A549 (cell line): ENCODE measurements at regions not wholly inside any gene's neighbourhood (a gene's known extent, or its start where the extent isn't known, plus 50 kb on each side); places are given as distances from the start of the nearest gene placed in this dataset.

ENCODE experiments used
- ATAC-seq, 2 experiments: fragments of 200-7000 bp in 1 of 2; fragments of >200 bp in 1 of 2; cut with Nextera tagmentation in 1 of 2; cut with Tn5 transposase in 1 of 2; 3 replicates each; pipeline versions ENCODE4 v1.8.0 to v1.9.1; 2018 to 2020; ENCODE audit warnings: mild to moderate bottlenecking in 1 of 2, moderate library complexity in 1 of 2
- CTCF ChIA-PET: fragments of 300-600 bp; sonication (Branson Sonifier 250); formaldehyde crosslinking; extraction: SDS; loops from one replicate; lab custom pipeline; 2021; ENCODE audit warnings: antibody characterized with exemption, inconsistent platforms; lab: Yijun Ruan, JAX
- POLR2A ChIA-PET: fragments of 350-600 bp; formaldehyde crosslinking; extraction: SDS; loops from one replicate; lab custom pipeline; 2021; ENCODE audit warnings: antibody characterized with exemption, inconsistent platforms; lab: Yijun Ruan, JAX
- DNase-seq, 2 experiments: peaks; one replicate each; pipeline versions ENCODE4 v3.0.0 to v3.0.0-alpha.2; 2011 to 2016; ENCODE audit warnings: low read depth in 1 of 2, low spot score in 1 of 2
- FAIRE-seq: peaks from 2 replicates; lab custom pipeline; 2011; peaks lifted over from hg19 to GRCh38; lab: Jason Lieb, UNC
- H3K27ac ChIP-seq, 2 experiments: fragments of >200 bp; sonication (Bioruptor Twin); formaldehyde crosslinking; 3 replicates each; pipeline ENCODE4 v1.5.1; 2016 to 2017
- H3K4me1 ChIP-seq: fragments of >200 bp; sonication (Bioruptor Twin); formaldehyde crosslinking; 3 replicates; pipeline ENCODE4 v1.6.1; 2016
- H3K4me2 ChIP-seq: fragments of >200 bp; sonication (Bioruptor Twin); formaldehyde crosslinking; 3 replicates; pipeline ENCODE4 v1.6.1; 2016
- H3K4me3 ChIP-seq: fragments of >200 bp; sonication (Bioruptor Twin); formaldehyde crosslinking; 3 replicates; pipeline ENCODE4 v1.5.1; 2016
- H3K9me3 ChIP-seq: fragments of >200 bp; sonication (Bioruptor Twin); formaldehyde crosslinking; 3 replicates; pipeline ENCODE4 v1.6.1; 2016
- BHLHE40 ChIP-seq: IDR thresholded peaks from 2 replicates; pipeline ENCODE4 v1.6.1; 2012; ENCODE audit warnings: low read depth, low read length, inconsistent platforms
- CBX2 ChIP-seq: fragments of 200-600 bp; sonication (generic); IDR thresholded peaks from 2 replicates; pipeline ENCODE4 v1.6.1; 2016; ENCODE audit warnings: low read depth, mild to moderate bottlenecking, borderline replicate concordance
- CHD4 ChIP-seq: fragments of 200-600 bp; sonication (generic); IDR thresholded peaks from 2 replicates; pipeline ENCODE4 v1.6.1; 2016; ENCODE audit warnings: antibody characterized with exemption, mild to moderate bottlenecking, borderline replicate concordance
- EHMT2 ChIP-seq: fragments of 200-600 bp; sonication (generic); IDR thresholded peaks from 2 replicates; pipeline ENCODE4 v1.6.1; 2016; ENCODE audit warnings: antibody characterized with exemption, low read depth, mild to moderate bottlenecking, moderate library complexity
- ESRRA ChIP-seq: fragments of 150-350 bp; IDR thresholded peaks from 2 replicates; pipeline ENCODE4 v1.6.1; 2014; ENCODE audit warnings: mild to moderate bottlenecking, low read length, borderline replicate concordance
- FOSL2 ChIP-seq, 2 experiments: fragments of 450-650 bp in 1 of 2; fragments of >200 bp in 1 of 2; sonication (Bioruptor Twin) in 1 of 2; formaldehyde crosslinking; IDR thresholded peaks; 2 replicates each; pipeline versions ENCODE4 v1.5.0 to v1.6.1; 2016 to 2020; ENCODE audit warnings: mild to moderate bottlenecking in 1 of 2, moderate library complexity in 1 of 2
- HDAC2 ChIP-seq: fragments of 200-600 bp; sonication (generic); IDR thresholded peaks from 2 replicates; pipeline ENCODE4 v1.6.1; 2016
- HOXA7 ChIP-seq: fragments of 250-450 bp; sonication (Bioruptor Pico); IDR thresholded peaks from 2 replicates; pipeline ENCODE4 v1.5.0; 2020; ENCODE audit warnings: mild to moderate bottlenecking, moderate library complexity
- KDM5A ChIP-seq: fragments of 200-600 bp; sonication (generic); IDR thresholded peaks from 2 replicates; pipeline ENCODE4 v1.6.1; 2016; ENCODE audit warnings: antibody characterized with exemption, mild to moderate bottlenecking
- NFE2L2 ChIP-seq: fragments of 150-350 bp; conservative IDR thresholded peaks from 2 replicates; pipeline ENCODE4 v1.6.1; 2014; ENCODE audit warnings: low read length
- NR3C1 ChIP-seq: fragments of >200 bp; sonication (Bioruptor Twin); formaldehyde crosslinking; IDR thresholded peaks from 3 replicates; pipeline ENCODE4 v1.6.1; 2017
- PHF8 ChIP-seq: fragments of 200-600 bp; sonication (generic); IDR thresholded peaks from 2 replicates; pipeline ENCODE4 v1.6.1; 2016; ENCODE audit warnings: low read depth, mild to moderate bottlenecking, antibody characterized with exemption, moderate library complexity, borderline replicate concordance
- POLR2A ChIP-seq: IDR thresholded peaks from 2 replicates; pipeline ENCODE4 v1.6.1; 2012; ENCODE audit warnings: mild to moderate bottlenecking, low read length
- RARB ChIP-seq: fragments of 250-450 bp; sonication (Bioruptor Pico); IDR thresholded peaks from 2 replicates; pipeline ENCODE4 v1.8.0; 2021; ENCODE audit warnings: mild to moderate bottlenecking, moderate library complexity
- RCOR1 ChIP-seq: fragments of 150-350 bp; IDR thresholded peaks from 2 replicates; pipeline ENCODE4 v1.6.1; 2014; ENCODE audit warnings: antibody characterized with exemption, low read length, low read depth
- SREBF2 ChIP-seq: fragments of 450-650 bp; IDR thresholded peaks from 2 replicates; pipeline ENCODE4 v1.6.1; 2014; ENCODE audit warnings: mild to moderate bottlenecking, moderate library complexity
- TP53 ChIP-seq: fragments of 250-450 bp; sonication (Bioruptor Pico); IDR thresholded peaks from 2 replicates; pipeline ENCODE4 v1.5.0; 2021; ENCODE audit warnings: mild to moderate bottlenecking, moderate library complexity
- WGBS: methylation state at CpG from one replicate; pipeline ENCODE4 v1.1.6; 2017; ENCODE audit errors: missing lambda C conversion rate; 5-methylcytosine and 5-hydroxymethylcytosine counted together
- TF ChIP-seq, protein P1 (sequence below): fragments of 250-450 bp; sonication (Bioruptor Pico); IDR thresholded peaks from 2 replicates; pipeline ENCODE4 v1.5.0; 2020; ENCODE audit warnings: low read depth, mild to moderate bottlenecking, moderate library complexity
- TF ChIP-seq, protein P2 (sequence below): fragments of >200 bp; sonication (Bioruptor Twin); formaldehyde crosslinking; IDR thresholded peaks from 3 replicates; pipeline ENCODE4 v1.6.1; 2016
- TF ChIP-seq, protein P3 (sequence below): fragments of 250-450 bp; sonication (Bioruptor Pico); IDR thresholded peaks from 2 replicates; pipeline ENCODE4 v1.5.0; 2021; ENCODE audit warnings: mild to moderate bottlenecking, moderate library complexity, borderline replicate concordance
- TF ChIP-seq, protein P4 (sequence below): fragments of 150-350 bp; IDR thresholded peaks from 2 replicates; pipeline ENCODE4 v1.6.1; 2014; ENCODE audit warnings: low read depth, mild to moderate bottlenecking, low read length
- TF ChIP-seq, protein P5 (sequence below): fragments of >200 bp; sonication (Bioruptor Twin); formaldehyde crosslinking; IDR thresholded peaks from 2 replicates; pipeline ENCODE4 v1.6.1; 2016

DNA sequence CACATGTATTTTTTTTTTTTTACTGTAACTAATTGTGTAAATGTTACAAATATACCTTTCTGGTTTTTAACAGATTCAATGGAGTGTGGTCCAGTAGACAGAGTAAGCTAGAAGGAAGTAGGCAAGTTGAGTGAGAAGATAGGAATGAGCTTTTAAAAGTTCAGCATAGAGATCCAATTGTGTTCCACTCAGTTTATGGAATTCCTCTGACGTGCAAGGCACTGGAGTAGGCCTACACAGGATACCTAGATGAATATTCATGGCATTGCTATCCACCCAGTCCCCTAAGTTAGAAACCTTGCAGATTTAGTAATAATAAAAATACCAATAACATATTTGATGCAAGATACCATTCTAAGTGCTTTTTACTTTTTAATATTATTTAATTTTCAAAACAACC, 225.6 kb upstream of the ARID2 start:
- ATAC-seq: no peak
- no peak overlapping the region for H3K4me2 ChIP-seq
- no peaks in the 10 kb centered on the region for H3K9me3 ChIP-seq
- 40% methylated on average over 1 of the region's 1 CpG for WGBS
- ChIA-PET POLR2A (no interaction called here), CTCF (no interaction called here)
- no peak overlapping the region for H3K27ac ChIP-seq
- H3K4me3 ChIP-seq: no peak overlapping the region
- DNase-seq: no peak
- TF ChIP-seq PHF8: no peak
- no peak for TF ChIP-seq CHD4
- no peak for TF ChIP-seq RCOR1
- TF ChIP-seq CBX2: no peak
- no peak for TF ChIP-seq KDM5A
- TF ChIP-seq, protein P1, sequence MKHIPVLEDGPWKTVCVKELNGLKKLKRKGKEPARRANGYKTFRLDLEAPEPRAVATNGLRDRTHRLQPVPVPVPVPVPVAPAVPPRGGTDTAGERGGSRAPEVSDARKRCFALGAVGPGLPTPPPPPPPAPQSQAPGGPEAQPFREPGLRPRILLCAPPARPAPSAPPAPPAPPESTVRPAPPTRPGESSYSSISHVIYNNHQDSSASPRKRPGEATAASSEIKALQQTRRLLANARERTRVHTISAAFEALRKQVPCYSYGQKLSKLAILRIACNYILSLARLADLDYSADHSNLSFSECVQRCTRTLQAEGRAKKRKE (CRISPR knock-in tag): no peak
- no peak for TF ChIP-seq TP53
- TF ChIP-seq, protein P2, sequence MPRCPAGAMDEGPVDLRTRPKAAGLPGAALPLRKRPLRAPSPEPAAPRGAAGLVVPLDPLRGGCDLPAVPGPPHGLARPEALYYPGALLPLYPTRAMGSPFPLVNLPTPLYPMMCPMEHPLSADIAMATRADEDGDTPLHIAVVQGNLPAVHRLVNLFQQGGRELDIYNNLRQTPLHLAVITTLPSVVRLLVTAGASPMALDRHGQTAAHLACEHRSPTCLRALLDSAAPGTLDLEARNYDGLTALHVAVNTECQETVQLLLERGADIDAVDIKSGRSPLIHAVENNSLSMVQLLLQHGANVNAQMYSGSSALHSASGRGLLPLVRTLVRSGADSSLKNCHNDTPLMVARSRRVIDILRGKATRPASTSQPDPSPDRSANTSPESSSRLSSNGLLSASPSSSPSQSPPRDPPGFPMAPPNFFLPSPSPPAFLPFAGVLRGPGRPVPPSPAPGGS: no peak
- TF ChIP-seq POLR2A: no peak
- no peak for TF ChIP-seq ESRRA
- no peak for TF ChIP-seq HDAC2
- TF ChIP-seq, protein P3, sequence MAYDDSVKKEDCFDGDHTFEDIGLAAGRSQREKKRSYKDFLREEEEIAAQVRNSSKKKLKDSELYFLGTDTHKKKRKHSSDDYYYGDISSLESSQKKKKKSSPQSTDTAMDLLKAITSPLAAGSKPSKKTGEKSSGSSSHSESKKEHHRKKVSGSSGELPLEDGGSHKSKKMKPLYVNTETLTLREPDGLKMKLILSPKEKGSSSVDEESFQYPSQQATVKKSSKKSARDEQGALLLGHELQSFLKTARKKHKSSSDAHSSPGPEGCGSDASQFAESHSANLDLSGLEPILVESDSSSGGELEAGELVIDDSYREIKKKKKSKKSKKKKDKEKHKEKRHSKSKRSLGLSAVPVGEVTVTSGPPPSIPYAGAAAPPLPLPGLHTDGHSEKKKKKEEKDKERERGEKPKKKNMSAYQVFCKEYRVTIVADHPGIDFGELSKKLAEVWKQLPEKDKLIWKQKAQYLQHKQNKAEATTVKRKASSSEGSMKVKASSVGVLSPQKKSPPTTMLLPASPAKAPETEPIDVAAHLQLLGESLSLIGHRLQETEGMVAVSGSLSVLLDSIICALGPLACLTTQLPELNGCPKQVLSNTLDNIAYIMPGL (CRISPR knock-in tag): no peak
- TF ChIP-seq HOXA7 (CRISPR knock-in tag): no peak
- TF ChIP-seq, protein P4, sequence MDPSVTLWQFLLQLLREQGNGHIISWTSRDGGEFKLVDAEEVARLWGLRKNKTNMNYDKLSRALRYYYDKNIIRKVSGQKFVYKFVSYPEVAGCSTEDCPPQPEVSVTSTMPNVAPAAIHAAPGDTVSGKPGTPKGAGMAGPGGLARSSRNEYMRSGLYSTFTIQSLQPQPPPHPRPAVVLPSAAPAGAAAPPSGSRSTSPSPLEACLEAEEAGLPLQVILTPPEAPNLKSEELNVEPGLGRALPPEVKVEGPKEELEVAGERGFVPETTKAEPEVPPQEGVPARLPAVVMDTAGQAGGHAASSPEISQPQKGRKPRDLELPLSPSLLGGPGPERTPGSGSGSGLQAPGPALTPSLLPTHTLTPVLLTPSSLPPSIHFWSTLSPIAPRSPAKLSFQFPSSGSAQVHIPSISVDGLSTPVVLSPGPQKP: no peak
- TF ChIP-seq RARB (CRISPR knock-in tag): no peak
- no peak for TF ChIP-seq NR3C1
- no peak for TF ChIP-seq FOSL2 (IDR thresholded peaks at IDR 0.05)
- no peak for TF ChIP-seq FOSL2 (CRISPR knock-in tag; IDR thresholded peaks at IDR 0.05)
- TF ChIP-seq SREBF2: no peak
- no peak for TF ChIP-seq BHLHE40
- H3K4me1 ChIP-seq: no peaks in the 10 kb centered on the region
- FAIRE-seq: no peak

DNA sequence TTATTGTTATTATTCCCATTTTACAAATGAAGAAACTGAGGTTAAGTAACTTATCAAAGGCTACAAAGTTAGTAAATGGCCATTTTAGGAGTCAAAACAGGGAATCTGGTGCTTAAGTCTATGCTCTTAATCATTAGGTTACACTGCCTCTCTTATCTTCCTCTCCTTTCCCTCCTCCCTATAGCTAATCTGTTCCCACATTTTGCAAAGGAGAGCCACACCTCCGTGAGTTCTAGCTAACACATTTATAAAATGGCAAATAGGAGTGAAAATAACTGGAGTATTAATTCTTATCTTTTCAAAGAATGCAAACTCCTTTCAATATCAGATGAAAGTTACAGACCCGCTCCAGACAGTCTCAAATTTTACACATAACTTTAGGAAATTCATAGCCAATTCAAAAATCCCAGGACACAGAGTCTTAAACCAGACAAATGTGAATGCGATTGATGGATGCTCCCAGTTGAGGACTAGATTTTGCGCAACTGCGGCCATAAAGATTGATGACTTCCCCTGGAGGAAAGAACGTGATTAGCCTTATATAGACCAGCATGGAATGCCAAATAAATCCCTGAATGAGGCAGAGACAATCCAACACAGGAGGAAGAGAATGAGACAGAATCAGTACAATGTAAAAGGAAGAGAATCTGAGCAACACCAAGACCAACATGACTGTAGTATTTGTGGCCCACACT, 225.0 kb upstream of the ARID2 start:
- 66% methylated on average over 6 of the region's 6 CpGs for WGBS
- no peak for TF ChIP-seq NFE2L2
- TF ChIP-seq RCOR1: no peak
- no peak for TF ChIP-seq EHMT2
- TF ChIP-seq, protein P5, sequence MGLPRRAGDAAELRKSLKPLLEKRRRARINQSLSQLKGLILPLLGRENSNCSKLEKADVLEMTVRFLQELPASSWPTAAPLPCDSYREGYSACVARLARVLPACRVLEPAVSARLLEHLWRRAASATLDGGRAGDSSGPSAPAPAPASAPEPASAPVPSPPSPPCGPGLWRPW: no peak
- no peak for FAIRE-seq
- Histone ChIP-seq H3K9me3 (no peaks in the 10 kb centered on the region), H3K4me3 (no peak overlapping the region), H3K4me2 (no peak overlapping the region), H3K27ac (no peak overlapping the region), H3K4me1 (no peaks in the 10 kb centered on the region)
- no peak for ATAC-seq
- CTCF ChIA-PET: no interaction called here
- DNase-seq: no peak
- POLR2A ChIA-PET: no interaction called here
